ENCODE measurements at regions not wholly inside any gene's neighbourhood (a gene's known extent, or its start where the extent isn't known, plus 50 kb on each side); places are given as distances from the start of the nearest gene placed in this dataset.
A peak's percentile ranks its signal among the peaks of the same experiment; 100 is the strongest.

- DNase-seq (ENCODE audit: low read depth), result no peak
- no peak for TF ChIP-seq CTCF (conservative IDR thresholded peaks at IDR 0.05; ENCODE audit: low read depth, low read length)
- no peak overlapping the region for H3K4me3 ChIP-seq (ENCODE audit: low read length)
These were observed 198.8 kb upstream of the TYRP1 start for GRCh38 chr9:12494411-12494810.

GRCh38 chr9:12497790-12498189, 195.4 kb upstream of the TYRP1 start:
- H3K4me3 ChIP-seq (ENCODE audit: low read length), result no peak overlapping the region
- no peak for TF ChIP-seq CTCF (conservative IDR thresholded peaks at IDR 0.05; ENCODE audit: low read depth, low read length)
- no peak for DNase-seq (ENCODE audit: low read depth)

GRCh38 chr9:12502520-12502919, 190.7 kb upstream of the TYRP1 start:
- no peak for DNase-seq (ENCODE audit: low read depth)
- TF ChIP-seq CTCF (conservative IDR thresholded peaks at IDR 0.05; ENCODE audit: low read depth, low read length), result no peak
- H3K4me3 ChIP-seq (ENCODE audit: low read length), result no peak overlapping the region

- peak; percentile 32 for DNase-seq (ENCODE audit: low read depth)
- TF ChIP-seq CTCF (conservative IDR thresholded peaks at IDR 0.05; ENCODE audit: low read depth, low read length), result no peak
- H3K4me3 ChIP-seq (ENCODE audit: low read length), result no peak overlapping the region
These were observed 189.5 kb upstream of the TYRP1 start for GRCh38 chr9:12503606-12504122.

- no peak overlapping the region for H3K4me3 ChIP-seq (ENCODE audit: low read length)
- TF ChIP-seq CTCF (conservative IDR thresholded peaks at IDR 0.05; ENCODE audit: low read depth, low read length), result no peak
- no peak for DNase-seq (ENCODE audit: low read depth)
These were observed 182.6 kb upstream of the TYRP1 start for GRCh38 chr9:12510551-12510950.

GRCh38 chr9:12511726-12512125, 181.5 kb upstream of the TYRP1 start:
- no peak overlapping the region for H3K4me3 ChIP-seq (ENCODE audit: low read length)
- no peak for TF ChIP-seq CTCF (conservative IDR thresholded peaks at IDR 0.05; ENCODE audit: low read depth, low read length)
- DNase-seq (ENCODE audit: low read depth), result no peak

GRCh38 chr9:12516031-12516430, 177.2 kb upstream of the TYRP1 start:
- DNase-seq (ENCODE audit: low read depth), result no peak
- no peak for TF ChIP-seq CTCF (conservative IDR thresholded peaks at IDR 0.05; ENCODE audit: low read depth, low read length)
- H3K4me3 ChIP-seq (ENCODE audit: low read length), result no peak overlapping the region

All from retinal pigment epithelial cell (primary cell).